RWPE2 (cell line): ENCODE measurements at regions not wholly inside any gene's neighbourhood (a gene's known extent, or its start where the extent isn't known, plus 50 kb on each side); places are given as distances from the start of the nearest gene placed in this dataset.

Experiments
- ATAC-seq: fragments of 200-7000 bp; cut with Tn5 transposase; 3 replicates; pipeline ENCODE4 v1.9.1; 2021; ENCODE audit warnings: low read depth
- DNase-seq: peaks from one replicate; pipeline ENCODE4 v3.0.0-alpha.2; 2020; ENCODE audit warnings: low spot score
- H3K27ac ChIP-seq: fragments of 450-650 bp; 2 replicates; pipeline ENCODE4 v1.5.1; 2017; ENCODE audit warnings: mild to moderate bottlenecking; ENCODE audit not compliant: poor library complexity, severe bottlenecking
- H3K27me3 ChIP-seq: fragments of 250-450 bp; sonication (Bioruptor Pico); 2 replicates; pipeline ENCODE4 v1.5.1; 2021; ENCODE audit warnings: mild to moderate bottlenecking, moderate library complexity; ENCODE audit not compliant: insufficient read depth, poor library complexity, severe bottlenecking
- H3K36me3 ChIP-seq: fragments of 250-450 bp; sonication (Bioruptor Pico); 2 replicates; pipeline ENCODE4 v1.5.1; 2020; ENCODE audit warnings: low read depth, mild to moderate bottlenecking, moderate library complexity
- H3K4me1 ChIP-seq: fragments of 250-450 bp; sonication (Bioruptor Pico); 2 replicates; pipeline ENCODE4 v1.5.1; 2021; ENCODE audit warnings: mild to moderate bottlenecking, moderate library complexity; ENCODE audit not compliant: insufficient read depth, poor library complexity, severe bottlenecking
- H3K4me3 ChIP-seq: fragments of 250-450 bp; sonication (Bioruptor Pico); 2 replicates; pipeline ENCODE4 v1.5.1; 2021; ENCODE audit warnings: mild to moderate bottlenecking, moderate library complexity; ENCODE audit not compliant: severe bottlenecking
- H3K9me3 ChIP-seq: fragments of 250-450 bp; sonication (Bioruptor Pico); 2 replicates; pipeline ENCODE4 v1.5.1; 2021; ENCODE audit warnings: mild to moderate bottlenecking, moderate library complexity; ENCODE audit not compliant: severe bottlenecking
- TF ChIP-seq, protein P1 (sequence below): fragments of 450-650 bp; IDR thresholded peaks from one replicate; pipeline ENCODE4 v1.5.1; 2017; ENCODE audit warnings: mild to moderate bottlenecking, moderate library complexity; ENCODE audit not compliant: poor library complexity, severe bottlenecking

- Histone ChIP-seq H3K4me3 (no peak overlapping the region), H3K27me3 (peaks cover 14% of the 10 kb centered on the region), H3K9me3 (no peaks in the 10 kb centered on the region), H3K27ac (no peak overlapping the region), H3K36me3 (no peaks in the 10 kb centered on the region), H3K4me1 (no peaks in the 10 kb centered on the region)
- DNase-seq (no peak), ATAC-seq (no peak)
- TF ChIP-seq, protein P1, sequence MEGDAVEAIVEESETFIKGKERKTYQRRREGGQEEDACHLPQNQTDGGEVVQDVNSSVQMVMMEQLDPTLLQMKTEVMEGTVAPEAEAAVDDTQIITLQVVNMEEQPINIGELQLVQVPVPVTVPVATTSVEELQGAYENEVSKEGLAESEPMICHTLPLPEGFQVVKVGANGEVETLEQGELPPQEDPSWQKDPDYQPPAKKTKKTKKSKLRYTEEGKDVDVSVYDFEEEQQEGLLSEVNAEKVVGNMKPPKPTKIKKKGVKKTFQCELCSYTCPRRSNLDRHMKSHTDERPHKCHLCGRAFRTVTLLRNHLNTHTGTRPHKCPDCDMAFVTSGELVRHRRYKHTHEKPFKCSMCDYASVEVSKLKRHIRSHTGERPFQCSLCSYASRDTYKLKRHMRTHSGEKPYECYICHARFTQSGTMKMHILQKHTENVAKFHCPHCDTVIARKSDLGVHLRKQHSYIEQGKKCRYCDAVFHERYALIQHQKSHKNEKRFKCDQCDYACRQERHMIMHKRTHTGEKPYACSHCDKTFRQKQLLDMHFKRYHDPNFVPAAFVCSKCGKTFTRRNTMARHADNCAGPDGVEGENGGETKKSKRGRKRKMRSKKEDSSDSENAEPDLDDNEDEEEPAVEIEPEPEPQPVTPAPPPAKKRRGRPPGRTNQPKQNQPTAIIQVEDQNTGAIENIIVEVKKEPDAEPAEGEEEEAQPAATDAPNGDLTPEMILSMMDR: no peak
These were observed 471.3 kb upstream of the GOT2 start for GRCh38 chr16:59205403-59205802.

GRCh38 chr16:59204589-59204988 lies 470.5 kb upstream of the GOT2 start:
- Histone ChIP-seq H3K36me3 (no peaks in the 10 kb centered on the region), H3K4me3 (no peak overlapping the region), H3K4me1 (no peaks in the 10 kb centered on the region), H3K27me3 (peaks cover 14% of the 10 kb centered on the region), H3K27ac (no peak overlapping the region), H3K9me3 (no peaks in the 10 kb centered on the region)
- DNase-seq (no peak), ATAC-seq (no peak)
- TF ChIP-seq, protein P1: no peak

DNA sequence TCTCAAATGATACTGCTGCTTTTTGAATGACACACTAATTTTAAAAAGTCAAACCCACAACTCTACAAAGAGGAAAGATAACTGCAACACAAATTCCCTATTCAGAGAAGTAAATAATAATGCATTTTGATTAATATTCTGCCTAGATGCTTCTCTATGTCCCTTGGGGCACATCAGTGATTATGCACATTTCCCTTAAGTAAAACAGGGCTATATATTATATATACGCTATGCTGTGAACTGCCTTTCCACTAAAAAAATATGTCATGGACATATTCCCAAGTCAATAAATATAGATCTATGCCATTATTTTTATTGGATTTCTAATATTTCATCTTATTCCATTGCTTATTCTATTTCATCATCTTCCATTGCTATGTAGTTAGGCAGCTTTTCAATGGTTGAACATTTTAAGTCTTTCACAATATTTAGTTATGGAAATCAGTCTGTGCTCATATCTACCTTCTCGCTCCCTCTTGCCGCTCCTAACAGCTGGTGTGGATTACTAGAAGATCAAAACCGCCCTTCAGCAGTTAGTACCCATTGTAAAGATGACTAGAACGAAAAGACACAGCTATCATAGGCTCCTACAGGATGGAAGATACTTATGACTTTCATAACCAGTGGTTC lies 468.2 kb upstream of the GOT2 start:
- TF ChIP-seq, protein P1: no peak
- H3K36me3 ChIP-seq: no peaks in the 10 kb centered on the region
- ATAC-seq: no peak
- peaks cover 14% of the 10 kb centered on the region for H3K27me3 ChIP-seq
- no peak for DNase-seq
- no peaks in the 10 kb centered on the region for H3K9me3 ChIP-seq
- H3K4me3 ChIP-seq: no peak overlapping the region
- no peak overlapping the region for H3K27ac ChIP-seq
- H3K4me1 ChIP-seq: no peaks in the 10 kb centered on the region

DNA sequence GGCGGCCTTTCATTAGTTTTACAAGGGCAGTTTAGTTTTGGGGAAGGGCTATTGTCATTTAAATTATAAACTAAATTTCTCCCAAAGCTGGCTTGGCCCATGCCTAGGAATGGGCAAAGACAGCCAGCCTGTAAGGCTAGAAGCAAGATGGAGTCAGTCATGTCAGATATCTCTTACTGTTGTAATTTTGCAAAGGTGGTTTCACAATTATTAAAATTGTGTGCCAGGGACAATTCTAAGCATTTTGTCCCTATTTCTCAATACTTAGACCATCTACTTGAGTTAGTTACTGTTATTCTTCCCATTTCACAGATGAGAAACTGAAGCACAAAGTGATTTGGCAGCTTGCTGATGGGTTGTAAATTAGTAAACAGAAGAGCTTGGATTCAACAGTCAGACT lies 467.7 kb upstream of the GOT2 start:
- Histone ChIP-seq H3K4me1 (no peaks in the 10 kb centered on the region), H3K4me3 (no peak overlapping the region), H3K27me3 (peaks cover 14% of the 10 kb centered on the region), H3K36me3 (no peaks in the 10 kb centered on the region), H3K9me3 (no peaks in the 10 kb centered on the region), H3K27ac (no peak overlapping the region)
- no peak for ATAC-seq
- TF ChIP-seq, protein P1: no peak
- no peak for DNase-seq

GRCh38 chr16:59201160-59201559 lies 467.0 kb upstream of the GOT2 start:
- TF ChIP-seq, protein P1: no peak
- DNase-seq: no peak
- no peak for ATAC-seq
- no peaks in the 10 kb centered on the region for H3K36me3 ChIP-seq
- no peak overlapping the region for H3K27ac ChIP-seq
- H3K9me3 ChIP-seq: no peaks in the 10 kb centered on the region
- H3K4me3 ChIP-seq: no peak overlapping the region
- no peaks in the 10 kb centered on the region for H3K4me1 ChIP-seq
- peaks cover 14% of the 10 kb centered on the region for H3K27me3 ChIP-seq
